GM19372 (cell line): ENCODE measurements at regions not wholly inside any gene's neighbourhood (a gene's known extent, or its start where the extent isn't known, plus 50 kb on each side); places are given as distances from the start of the nearest gene placed in this dataset.

ENCODE experiments used
- ATAC-seq: cut with Tn5 transposase; IDR thresholded peaks from one replicate; pipeline ENCODE4 v1.9.1; 2021; ENCODE audit warnings: mild to moderate bottlenecking, low read depth, moderate library complexity; ENCODE audit not compliant: unreplicated experiment

DNA sequence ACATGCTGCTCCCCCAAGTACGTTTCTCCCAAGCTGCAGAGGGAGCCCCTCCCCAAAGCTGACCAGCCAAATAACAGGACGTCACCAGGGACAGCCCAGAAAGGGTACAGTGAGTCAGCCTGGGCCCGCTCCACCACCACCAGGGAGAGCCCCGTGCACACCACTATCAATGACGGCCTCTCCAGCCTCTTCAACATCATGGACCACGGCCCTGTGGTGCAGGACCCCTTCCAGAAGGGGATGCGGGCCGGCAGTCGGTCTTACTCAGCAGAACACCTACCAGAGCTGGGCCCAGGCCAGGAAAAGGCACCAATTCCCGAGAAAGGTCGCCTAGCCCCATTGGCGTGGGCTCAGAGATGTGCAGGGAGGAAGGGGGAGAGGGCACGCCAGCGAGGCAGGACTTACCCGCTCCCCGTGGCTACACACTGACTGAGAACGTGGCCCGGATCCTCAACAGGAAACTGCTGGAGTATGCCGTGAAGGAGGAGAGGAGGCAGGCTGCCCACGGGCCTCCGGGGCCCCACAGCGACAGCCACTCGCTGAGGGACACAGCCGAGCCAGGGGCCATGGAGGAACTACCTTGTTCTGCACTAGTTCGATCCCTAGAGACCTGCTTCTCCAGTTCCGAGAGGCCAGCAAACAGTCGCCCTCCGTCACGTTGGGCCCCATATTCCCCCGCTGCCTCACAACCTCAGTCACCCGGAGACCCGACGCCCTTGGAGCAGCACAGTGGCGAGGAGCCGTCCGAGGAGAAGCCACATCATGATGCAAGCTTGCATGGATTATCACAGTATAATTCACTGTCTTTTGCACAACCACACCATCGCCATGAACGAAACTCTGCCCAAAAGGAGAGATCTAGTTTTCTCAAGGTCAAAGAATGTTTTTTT is 815.9 kb upstream of the KLHL1 start:
- no peak for ATAC-seq

DNA sequence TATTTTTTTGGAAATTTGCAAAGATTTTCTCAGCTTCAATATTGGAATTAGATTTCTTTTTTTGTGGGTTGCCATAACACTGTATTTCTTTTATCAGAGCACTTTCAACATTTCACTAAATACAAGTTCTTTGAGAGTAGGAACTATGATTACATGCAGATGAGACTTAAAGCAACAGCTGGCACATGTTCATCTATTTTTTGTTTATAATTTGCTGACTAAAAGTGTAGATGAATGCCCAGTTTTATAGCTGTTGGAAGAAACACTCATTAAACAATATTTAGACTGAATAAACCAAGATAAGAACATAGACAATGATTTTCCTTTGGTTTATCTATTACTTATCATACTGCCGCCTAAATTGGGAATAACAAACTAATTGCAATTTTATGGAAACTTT is 803.0 kb upstream of the KLHL1 start:
- no peak for ATAC-seq

DNA sequence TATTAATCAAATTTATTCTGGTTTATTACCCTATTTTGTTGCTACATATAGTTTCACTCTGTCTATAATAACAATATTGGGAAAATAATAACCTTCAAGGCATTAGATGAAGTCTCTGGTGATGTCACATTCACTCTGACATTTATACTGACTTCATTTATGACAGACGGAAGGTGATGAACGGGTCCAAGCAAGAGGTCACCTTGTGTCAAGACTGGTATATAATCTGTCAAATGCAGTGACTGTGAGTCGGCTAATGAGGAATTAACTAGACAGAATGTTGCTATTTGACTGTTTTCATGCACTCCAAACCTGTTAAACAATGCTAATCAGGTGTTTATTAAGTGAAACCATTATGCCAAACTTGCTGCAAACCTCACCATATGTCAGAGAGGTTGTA is 800.5 kb upstream of the KLHL1 start:
- ATAC-seq, result no peak

DNA sequence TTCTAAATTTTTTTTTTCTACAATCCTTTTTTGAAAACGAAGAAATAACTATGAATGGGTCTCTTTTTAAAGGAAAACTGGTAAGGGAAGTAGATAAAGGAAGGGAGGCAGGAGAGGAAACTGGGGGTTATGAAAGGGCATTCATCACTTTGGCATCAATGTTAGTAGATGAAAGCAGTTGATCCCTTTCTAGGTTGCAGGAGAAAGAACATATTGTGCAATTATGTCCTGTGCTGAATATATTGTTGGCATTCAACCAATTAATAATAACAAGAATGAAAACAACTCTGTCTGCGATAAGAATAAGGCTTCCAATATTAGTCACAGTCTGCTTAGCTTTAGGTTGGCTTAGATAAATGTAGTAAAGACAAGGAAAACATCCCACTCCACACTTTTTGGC is 796.8 kb upstream of the KLHL1 start:
- ATAC-seq, result no peak

DNA sequence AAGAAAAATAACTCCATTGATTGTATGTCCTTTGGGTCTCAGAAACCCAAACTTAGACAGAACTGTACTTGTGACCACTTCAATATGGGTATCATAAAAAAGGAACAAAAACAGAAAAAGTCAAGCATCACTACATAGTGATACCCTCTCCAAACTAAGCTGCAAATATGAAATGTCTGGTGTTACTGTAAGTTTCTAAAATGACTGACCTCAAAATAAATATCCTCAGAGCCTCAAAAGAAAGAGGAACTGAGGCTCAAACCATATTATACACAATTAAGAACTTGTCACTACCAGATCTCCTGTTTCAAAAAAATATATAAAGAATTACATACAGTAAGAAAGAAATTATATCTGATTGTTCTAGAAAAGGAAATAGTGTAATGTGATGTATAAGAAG is 787.9 kb upstream of the KLHL1 start:
- ATAC-seq, result no peak

DNA sequence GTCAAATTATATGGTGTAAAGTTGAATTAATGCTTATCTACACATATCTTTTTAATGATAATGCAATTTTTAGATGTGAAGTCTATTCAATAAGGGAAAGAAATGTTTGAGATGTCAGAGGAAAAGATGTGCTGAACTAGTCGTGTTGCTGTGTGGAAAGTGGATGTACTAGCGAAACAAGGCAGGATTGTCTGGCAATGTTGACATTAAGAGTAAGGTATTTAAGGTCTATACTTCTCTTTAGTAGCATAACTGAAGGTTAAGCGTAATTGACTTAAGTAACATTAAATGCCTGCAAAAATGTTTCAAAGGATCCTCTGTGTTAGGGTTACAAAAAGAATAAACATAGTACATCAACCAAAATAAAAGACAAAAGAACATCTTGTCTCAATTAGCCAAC is 787.3 kb upstream of the KLHL1 start:
- no peak for ATAC-seq

DNA sequence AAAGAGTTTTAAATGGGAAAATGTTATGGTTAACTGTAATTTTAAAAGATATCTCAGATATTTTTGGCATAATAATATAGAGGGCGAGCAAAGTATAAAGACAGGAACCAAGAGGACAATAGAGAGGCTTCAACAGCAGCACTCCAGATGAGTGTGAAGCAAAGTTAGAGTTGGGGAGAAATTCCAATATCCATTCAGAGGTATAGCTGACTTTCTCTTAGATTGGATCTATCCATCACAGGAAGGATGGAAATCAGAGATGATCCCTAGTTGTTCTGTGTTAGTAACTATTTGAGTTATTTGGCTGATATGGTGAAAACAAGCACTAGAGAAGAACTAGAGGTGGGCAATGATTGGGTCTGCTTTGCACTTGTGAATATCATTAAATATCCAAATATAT is 786.0 kb upstream of the KLHL1 start:
- no peak for ATAC-seq

DNA sequence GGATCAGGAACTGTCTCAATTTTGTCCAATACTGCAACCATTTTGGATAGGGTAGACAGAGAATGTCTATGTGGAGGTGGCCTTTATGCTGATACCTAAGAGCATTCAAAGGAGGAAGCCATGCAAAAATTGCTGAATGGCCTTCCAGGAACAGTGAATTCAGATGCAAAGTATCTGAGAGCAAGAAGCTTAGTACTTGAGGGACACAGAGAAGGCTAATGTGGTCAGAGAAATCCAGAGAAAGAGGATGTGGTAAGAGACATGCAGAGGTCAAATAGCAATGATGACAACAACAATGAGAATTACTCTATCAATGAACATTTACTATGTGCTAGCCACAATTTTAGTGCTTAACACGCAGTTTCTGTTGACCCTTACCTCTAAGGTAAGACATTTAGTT is 785.6 kb upstream of the KLHL1 start:
- ATAC-seq, result no peak

DNA sequence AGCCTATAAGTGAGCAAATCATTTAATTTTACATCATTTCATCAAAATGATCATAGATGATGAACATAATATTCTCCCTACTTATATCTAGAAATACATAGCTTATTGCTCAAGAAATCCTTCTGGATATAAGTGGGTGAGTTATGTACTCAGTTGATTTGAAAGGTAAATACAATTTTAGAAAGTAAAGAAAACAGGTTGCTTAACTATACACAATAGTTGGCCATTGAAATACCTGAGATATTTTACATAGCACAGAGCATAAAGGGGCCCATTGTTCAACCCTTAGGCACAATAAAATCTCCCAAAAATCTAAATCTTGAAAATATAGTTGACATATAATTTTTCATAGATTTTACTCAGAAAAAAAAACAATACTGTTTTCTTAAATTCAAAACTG is 782.0 kb upstream of the KLHL1 start:
- ATAC-seq, result no peak

DNA sequence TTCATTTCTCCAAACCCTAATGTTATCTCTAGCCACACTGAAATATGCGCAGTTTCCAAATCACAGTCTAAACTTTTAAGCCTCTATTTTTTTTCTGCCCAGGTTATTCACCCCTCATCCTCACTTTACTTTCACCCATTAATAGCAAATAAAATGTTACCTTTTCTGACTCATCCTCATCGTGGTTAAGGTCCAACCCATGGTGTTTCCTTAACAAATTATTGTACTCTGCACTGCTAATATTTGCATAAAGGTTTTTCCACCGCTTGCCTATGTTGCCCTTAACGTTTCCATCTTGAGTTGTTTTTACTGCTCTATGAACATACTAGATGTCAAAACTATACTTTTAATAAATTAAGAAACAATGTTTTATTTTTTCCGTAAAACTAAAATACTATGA is 780.9 kb upstream of the KLHL1 start:
- no peak for ATAC-seq

DNA sequence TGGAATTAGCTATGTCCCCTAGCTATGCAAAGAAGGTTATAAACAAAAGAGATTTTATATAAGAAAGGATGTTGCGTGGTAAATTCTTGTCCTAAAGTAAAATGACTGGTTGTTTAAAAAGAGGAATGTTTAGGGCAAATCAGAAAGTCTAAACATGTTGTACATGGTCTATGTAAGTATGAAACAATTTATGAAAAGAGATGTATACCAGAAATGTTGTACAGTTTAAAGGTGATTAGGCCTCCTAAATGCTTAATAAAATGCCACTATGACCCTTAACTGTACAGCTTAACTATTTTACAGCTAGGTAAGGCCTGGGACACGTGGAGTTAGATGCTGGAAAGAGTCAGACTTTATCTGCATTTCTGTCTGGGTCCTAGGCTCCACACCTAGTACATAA is 775.9 kb upstream of the KLHL1 start:
- ATAC-seq, result no peak

DNA sequence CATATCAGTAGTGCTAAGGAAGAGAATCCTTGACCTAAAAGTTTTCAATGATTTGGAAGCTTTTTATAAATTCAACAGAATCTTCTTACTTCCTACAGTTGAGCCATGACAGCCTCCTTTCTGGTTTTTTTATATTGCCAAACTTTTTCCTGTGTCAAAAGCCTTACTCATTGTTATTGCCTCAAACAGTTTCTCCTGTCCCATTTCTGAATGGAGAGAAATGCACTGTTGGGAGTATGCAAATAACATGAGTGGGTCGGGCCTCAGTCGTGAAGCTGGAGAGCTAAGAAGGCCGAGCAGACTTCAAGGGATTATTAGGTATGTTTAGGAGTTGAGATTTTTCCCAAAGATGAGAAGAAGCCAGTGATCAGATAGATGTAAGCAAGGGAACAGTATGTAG is 766.4 kb upstream of the KLHL1 start:
- no peak for ATAC-seq

DNA sequence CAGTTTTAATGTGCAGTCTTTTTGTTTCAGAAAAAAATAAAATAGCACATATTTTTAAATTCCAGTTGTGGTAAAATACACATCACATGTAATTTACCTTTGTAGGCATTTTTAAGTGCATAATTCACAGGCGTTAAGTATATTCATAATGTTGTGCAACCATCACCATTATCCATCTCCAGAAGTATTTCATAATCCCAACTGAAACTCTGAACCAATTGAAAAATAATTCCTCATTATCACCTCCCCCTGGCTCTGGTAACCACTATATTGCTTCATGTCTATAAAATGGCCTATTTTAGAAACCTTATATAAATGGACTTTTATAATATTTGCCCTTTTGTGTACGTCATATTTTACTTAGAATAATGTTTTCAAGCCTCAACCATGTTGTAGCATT is 756.5 kb upstream of the KLHL1 start:
- ATAC-seq, result no peak

DNA sequence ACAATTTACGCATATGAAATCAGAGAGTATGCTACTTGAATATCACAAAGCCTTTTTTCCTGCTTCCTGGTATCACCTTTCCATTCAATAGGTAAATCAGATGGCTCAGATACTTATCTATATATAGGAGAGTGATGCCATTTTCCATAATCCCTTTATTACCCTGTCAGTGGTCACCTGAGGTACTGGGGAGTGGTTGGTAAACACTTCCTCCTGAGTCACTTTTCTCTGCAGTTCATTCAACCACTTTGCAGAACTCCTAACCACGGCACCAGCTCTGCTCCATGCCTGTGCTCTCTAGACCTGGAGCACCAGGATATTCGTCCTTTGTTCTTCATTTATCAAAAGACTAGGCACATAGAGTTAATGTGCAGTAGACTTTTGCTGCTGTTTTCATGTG is 748.5 kb upstream of the KLHL1 start:
- ATAC-seq, result no peak

DNA sequence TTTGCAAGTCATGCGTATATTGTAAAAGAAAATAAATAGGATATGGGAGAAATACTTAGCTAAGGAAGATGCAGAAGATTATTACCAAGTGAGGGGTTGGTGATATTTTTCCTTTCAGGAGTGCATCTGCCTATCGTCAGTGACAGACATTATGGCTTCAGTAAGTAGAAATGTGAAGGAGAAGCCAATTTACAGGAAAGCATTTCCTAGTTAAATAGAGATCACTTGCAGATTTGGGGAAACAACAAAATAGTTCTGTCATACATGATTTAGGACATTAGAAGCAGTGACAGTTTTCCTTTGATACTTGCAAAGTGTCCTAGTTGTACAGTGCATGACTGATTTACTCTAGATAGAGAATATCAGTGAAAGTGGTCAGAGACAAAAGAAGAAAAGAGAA is 747.8 kb upstream of the KLHL1 start:
- ATAC-seq, result no peak

DNA sequence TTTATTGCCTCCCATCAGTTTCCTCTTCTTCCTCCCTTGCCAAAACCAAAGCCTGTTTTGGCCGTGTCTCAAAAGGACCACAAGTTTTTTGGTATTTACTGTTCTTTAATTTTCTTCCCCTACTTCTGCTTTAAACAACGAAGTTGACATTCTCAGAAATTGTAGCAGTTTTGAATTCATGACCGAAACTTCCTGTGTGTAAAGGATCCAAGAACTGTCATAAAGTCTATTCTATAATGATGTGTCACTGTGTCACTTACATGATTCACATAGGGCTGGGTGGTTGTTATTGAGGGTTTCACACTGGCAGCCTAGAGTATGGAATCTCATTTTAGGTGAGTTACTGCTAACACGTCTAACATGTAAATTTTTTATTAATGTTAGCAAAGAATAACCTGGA is 741.0 kb upstream of the KLHL1 start:
- ATAC-seq, result no peak

DNA sequence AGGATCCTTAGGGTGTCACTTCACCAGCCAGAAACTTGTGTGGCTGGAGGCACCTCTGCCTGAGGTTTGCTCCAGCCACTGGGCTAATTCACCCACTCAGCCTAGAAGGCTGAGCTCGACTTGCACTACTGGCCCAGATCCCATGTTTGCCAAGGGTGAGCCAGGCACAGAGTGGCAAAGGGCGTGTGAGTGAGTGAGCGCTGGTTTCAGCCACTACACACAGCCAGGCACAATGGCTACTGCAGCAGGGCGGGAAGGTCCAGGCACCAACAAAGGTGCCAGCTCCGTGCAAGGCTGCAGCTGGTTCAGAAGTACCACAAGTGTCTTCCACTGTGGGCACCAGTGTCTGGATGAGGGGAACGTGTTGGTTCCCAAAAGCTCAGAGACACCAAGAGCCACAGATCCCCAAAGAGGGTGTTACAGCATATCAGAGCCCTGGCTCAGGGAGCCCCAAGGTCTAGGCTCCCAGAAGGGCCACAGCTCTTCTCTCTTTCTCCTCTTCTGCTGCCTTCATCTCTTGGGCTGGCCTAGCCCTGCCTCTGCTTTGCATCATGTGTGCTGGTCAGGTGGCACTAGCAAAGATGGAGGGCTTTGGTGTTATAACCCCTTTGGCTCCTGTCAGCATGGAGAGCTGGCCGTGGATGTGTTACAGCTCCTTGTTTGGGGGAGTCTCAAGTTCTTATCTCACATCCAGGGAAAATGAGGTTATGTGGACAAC is 736.3 kb upstream of the KLHL1 start:
- ATAC-seq, result no peak

DNA sequence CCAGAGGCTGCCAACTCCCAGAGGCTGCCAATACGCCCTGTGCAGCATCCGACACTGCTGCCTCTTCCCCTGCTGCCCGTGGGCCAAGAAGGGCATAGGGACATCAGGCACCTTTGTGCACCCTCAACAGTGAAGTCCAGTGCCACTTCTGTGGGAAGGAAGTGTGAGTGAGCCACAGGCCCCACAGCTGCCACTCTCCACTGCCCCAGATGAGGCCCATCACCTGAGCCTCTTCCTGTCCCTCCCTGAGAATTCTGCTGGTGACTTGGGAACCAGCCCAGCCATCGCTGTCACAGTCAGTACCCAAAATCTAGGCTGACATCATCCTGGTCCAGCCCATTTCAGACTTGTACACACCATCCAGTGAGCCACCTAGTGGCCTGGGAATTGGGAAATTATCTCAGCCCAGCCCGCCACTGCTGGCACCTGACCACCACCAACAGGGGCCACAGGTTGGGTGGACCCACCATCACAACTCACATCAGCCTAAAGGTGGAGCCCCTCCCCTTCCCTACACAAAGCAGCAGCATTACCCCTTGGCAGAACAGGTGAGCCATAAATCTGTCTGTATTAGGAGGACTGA is 733.9 kb upstream of the KLHL1 start:
- no peak for ATAC-seq

DNA sequence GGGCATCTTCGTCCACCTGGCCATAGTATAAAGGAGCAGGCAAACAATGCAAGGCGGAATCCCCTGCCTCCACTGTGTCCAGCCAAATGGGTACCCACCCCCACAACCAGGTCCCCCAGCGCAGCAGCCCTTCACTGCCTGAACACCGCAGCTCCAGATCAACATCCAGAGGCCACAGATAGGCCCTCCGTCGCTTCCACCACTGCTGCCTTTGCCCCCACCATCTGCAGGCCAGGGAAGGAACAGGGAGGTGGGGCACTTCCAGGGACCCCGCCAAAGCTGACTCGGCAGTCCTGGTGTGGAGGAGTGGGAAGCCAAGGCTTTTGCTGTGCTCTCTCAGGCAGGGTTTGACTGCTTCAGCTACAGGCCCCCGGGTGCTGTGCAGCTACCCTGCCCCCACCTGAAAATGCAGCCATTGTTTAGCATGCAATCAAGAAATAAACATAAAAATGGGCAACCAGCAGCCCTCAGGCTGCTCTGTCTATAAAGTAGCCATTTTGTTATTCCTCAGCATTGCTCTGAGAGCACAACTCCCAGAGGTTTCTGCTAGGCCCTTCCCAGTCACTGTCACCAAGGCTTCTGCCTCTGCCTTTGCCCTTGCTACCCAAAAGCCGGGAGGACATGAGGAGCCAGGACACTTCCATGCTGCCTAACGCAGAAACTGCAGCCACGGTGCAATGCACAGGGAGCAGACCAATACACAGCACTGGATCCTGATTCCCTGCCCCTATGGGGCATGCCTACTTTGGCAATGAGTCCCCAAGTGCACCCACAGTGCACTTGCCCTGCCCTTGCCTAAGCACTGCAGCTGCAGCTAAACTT is 733.2 kb upstream of the KLHL1 start:
- no peak for ATAC-seq

DNA sequence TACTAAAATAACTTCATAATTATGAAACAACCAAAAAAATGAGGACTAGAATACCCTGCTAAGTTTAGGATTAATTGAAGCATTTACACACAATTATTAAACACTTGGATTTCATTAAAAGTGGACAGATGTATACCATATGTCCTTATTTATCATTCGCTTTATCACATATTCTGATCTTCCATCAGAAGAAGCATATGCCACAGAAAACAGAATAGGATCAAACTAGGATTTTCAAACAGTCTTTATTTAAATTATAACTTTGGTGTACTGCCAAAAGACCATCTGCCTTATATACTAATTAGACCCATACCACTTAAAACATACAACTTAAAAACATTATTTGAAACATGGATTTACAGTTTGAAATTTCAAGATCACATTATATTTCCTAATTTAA is 727.1 kb upstream of the KLHL1 start:
- ATAC-seq, result no peak

DNA sequence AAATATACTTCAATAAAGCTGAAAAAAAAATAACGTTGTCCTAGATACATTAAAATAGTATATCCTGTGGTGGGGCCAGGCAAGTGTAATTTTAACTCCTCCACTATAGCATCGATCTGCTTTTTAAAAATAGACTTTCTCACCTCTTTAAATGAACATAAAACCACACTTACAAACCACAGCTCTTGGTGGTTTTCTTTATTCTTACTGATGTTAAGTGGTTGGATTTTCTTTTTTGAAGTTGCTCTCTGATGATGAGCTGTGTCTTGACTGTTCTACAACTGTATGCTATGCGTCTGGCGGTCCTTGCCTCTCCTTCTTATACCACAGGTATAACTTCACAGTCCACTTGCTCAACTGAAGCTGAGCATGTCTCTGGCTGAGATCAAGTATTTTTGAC is 721.5 kb upstream of the KLHL1 start:
- no peak for ATAC-seq
